ENCODE measurements at regions not wholly inside any gene's neighbourhood (a gene's known extent, or its start where the extent isn't known, plus 50 kb on each side); places are given as distances from the start of the nearest gene placed in this dataset.
"Not testable (repeated sequence)": the region's sequence is repeated elsewhere in the genome, so short reads cannot be mapped to it uniquely, and the experiment has no call there.

- DNase-seq (ENCODE audit: low read depth in 2 of 3, low spot score in 2 of 3): no peak
These were observed 139.4 kb upstream of the SERTAD2 start for GRCh38 chr2:64792995-64793639.

GRCh38 chr2:64793701-64794100 lies 140.0 kb upstream of the SERTAD2 start:
- DNase-seq (ENCODE audit: low read depth in 2 of 3, low spot score in 2 of 3): no peak

GRCh38 chr2:64794426-64794995 lies 140.8 kb upstream of the SERTAD2 start:
- DNase-seq (ENCODE audit: low read depth in 2 of 3, low spot score in 2 of 3): no peak

- DNase-seq (ENCODE audit: low read depth in 2 of 3, low spot score in 2 of 3): no peak
These were observed 141.4 kb upstream of the SERTAD2 start for GRCh38 chr2:64795024-64795592.

GRCh38 chr2:64796926-64797325 lies 143.2 kb upstream of the SERTAD2 start:
- no peak for DNase-seq (ENCODE audit: low read depth in 2 of 3, low spot score in 2 of 3)

GRCh38 chr2:64797881-64798575 lies 144.3 kb upstream of the SERTAD2 start:
- no peak for DNase-seq (ENCODE audit: low read depth in 2 of 3, low spot score in 2 of 3)

GRCh38 chr2:64799592-64800252 lies 146.0 kb upstream of the SERTAD2 start:
- DNase-seq (ENCODE audit: low read depth in 2 of 3, low spot score in 2 of 3): no peak

GRCh38 chr2:64803776-64804175 lies 150.1 kb upstream of the SERTAD2 start:
- no peak for DNase-seq (ENCODE audit: low read depth in 2 of 3, low spot score in 2 of 3)

- DNase-seq (ENCODE audit: low read depth in 2 of 3, low spot score in 2 of 3): no peak
These were observed 150.9 kb upstream of the SERTAD2 start for GRCh38 chr2:64804651-64805050.

GRCh38 chr2:64807417-64807816 lies 153.7 kb upstream of the SERTAD2 start:
- no peak for DNase-seq (ENCODE audit: low read depth in 2 of 3, low spot score in 2 of 3)

GRCh38 chr2:64808092-64808491 lies 154.4 kb upstream of the SERTAD2 start:
- DNase-seq (ENCODE audit: low read depth in 2 of 3, low spot score in 2 of 3): no peak

GRCh38 chr2:64808754-64809153 lies 155.0 kb upstream of the SERTAD2 start:
- no peak for DNase-seq (ENCODE audit: low read depth in 2 of 3, low spot score in 2 of 3)

GRCh38 chr2:64809216-64809615 lies 155.5 kb upstream of the SERTAD2 start:
- DNase-seq (ENCODE audit: low read depth in 2 of 3, low spot score in 2 of 3): no peak

GRCh38 chr2:64812285-64812684 lies 158.6 kb upstream of the SERTAD2 start:
- DNase-seq (ENCODE audit: low read depth in 2 of 3, low spot score in 2 of 3): no peak

GRCh38 chr2:64814007-64814406 lies 160.3 kb upstream of the SERTAD2 start:
- DNase-seq (ENCODE audit: low read depth in 2 of 3, low spot score in 2 of 3): no peak

- not testable (repeated sequence) for DNase-seq (ENCODE audit: low read depth in 2 of 3, low spot score in 2 of 3)
These were observed 162.8 kb upstream of the SERTAD2 start for GRCh38 chr2:64816526-64816925.

- no peak for DNase-seq (ENCODE audit: low read depth in 2 of 3, low spot score in 2 of 3)
These were observed 163.7 kb upstream of the SERTAD2 start for GRCh38 chr2:64817453-64817852.

- no peak for DNase-seq (ENCODE audit: low read depth in 2 of 3, low spot score in 2 of 3)
These were observed 164.9 kb upstream of the SERTAD2 start for GRCh38 chr2:64818664-64819060.

GRCh38 chr2:64819361-64819760 lies 165.6 kb upstream of the SERTAD2 start:
- DNase-seq (ENCODE audit: low read depth in 2 of 3, low spot score in 2 of 3): no peak

- DNase-seq (ENCODE audit: low read depth in 2 of 3, low spot score in 2 of 3): peak in 2 of 3 donors; percentile 30 to 79
These were observed 166.3 kb upstream of the SERTAD2 start for GRCh38 chr2:64819774-64820688.
